ENCODE measurements at regions not wholly inside any gene's neighbourhood (a gene's known extent, or its start where the extent isn't known, plus 50 kb on each side); places are given as distances from the start of the nearest gene placed in this dataset.

GRCh38 chr5:9721161-9721560 lies 91.0 kb upstream of the TAS2R1 start:
- no peak for TF ChIP-seq CTCF (IDR thresholded peaks at IDR 0.05; ENCODE audit: insufficient read depth, low read depth, low read length)
- no peak for DNase-seq (ENCODE audit: low read depth)
- H3K4me3 ChIP-seq (ENCODE audit: low read depth, low read length) = no peak overlapping the region

- no peak for TF ChIP-seq CTCF (IDR thresholded peaks at IDR 0.05; ENCODE audit: insufficient read depth, low read depth, low read length)
- DNase-seq (ENCODE audit: low read depth) = no peak
These were observed 90.2 kb upstream of the TAS2R1 start for GRCh38 chr5:9720361-9720760.

GRCh38 chr5:9716838-9717281 lies 86.7 kb upstream of the TAS2R1 start:
- DNase-seq (ENCODE audit: low read depth) = peak; percentile 53
- H3K4me3 ChIP-seq (ENCODE audit: low read depth, low read length) = no peak overlapping the region
- TF ChIP-seq CTCF (IDR thresholded peaks at IDR 0.05; ENCODE audit: insufficient read depth, low read depth, low read length) = no peak

More at GRCh38 chr5:9720361-9720760, 90.2 kb upstream of the TAS2R1 start:
- no peak overlapping the region for H3K4me3 ChIP-seq (ENCODE audit: low read depth, low read length)

- peak; percentile 58 for DNase-seq (ENCODE audit: low read depth)
These were observed 85.8 kb upstream of the TAS2R1 start for GRCh38 chr5:9715891-9716335.

GRCh38 chr5:9713959-9714586 lies 83.9 kb upstream of the TAS2R1 start:
- peak; percentile 78 for DNase-seq (ENCODE audit: low read depth)
- TF ChIP-seq CTCF (IDR thresholded peaks at IDR 0.05; ENCODE audit: insufficient read depth, low read depth, low read length) = no peak
- H3K4me3 ChIP-seq (ENCODE audit: low read depth, low read length) = no peak overlapping the region

More at GRCh38 chr5:9715891-9716335, 85.8 kb upstream of the TAS2R1 start:
- TF ChIP-seq CTCF (IDR thresholded peaks at IDR 0.05; ENCODE audit: insufficient read depth, low read depth, low read length) = no peak
- H3K4me3 ChIP-seq (ENCODE audit: low read depth, low read length) = no peak overlapping the region

GRCh38 chr5:9713356-9713755 lies 83.2 kb upstream of the TAS2R1 start:
- DNase-seq (ENCODE audit: low read depth) = no peak
- no peak for TF ChIP-seq CTCF (IDR thresholded peaks at IDR 0.05; ENCODE audit: insufficient read depth, low read depth, low read length)
- no peak overlapping the region for H3K4me3 ChIP-seq (ENCODE audit: low read depth, low read length)

- no peak overlapping the region for H3K4me3 ChIP-seq (ENCODE audit: low read depth, low read length)
- DNase-seq (ENCODE audit: low read depth) = no peak
These were observed 82.8 kb upstream of the TAS2R1 start for GRCh38 chr5:9712911-9713310.

More at GRCh38 chr5:9712911-9713310, 82.8 kb upstream of the TAS2R1 start:
- TF ChIP-seq CTCF (IDR thresholded peaks at IDR 0.05; ENCODE audit: insufficient read depth, low read depth, low read length) = no peak

Data from fibroblast of villous mesenchyme (primary cell).